SK-N-SH treated with all-trans-retinoic acid at 6 μM for 48 hours (cell line): ENCODE measurements at regions not wholly inside any gene's neighbourhood (a gene's known extent, or its start where the extent isn't known, plus 50 kb on each side); places are given as distances from the start of the nearest gene placed in this dataset.

Experiments
- ATAC-seq: fragments of 200-7000 bp; cut with Tn5 transposase; 3 replicates; pipeline ENCODE4 v1.9.1; 2020; ENCODE audit warnings: mild to moderate bottlenecking, moderate library complexity
- ARNTL ChIP-seq: fragments of 450-650 bp; formaldehyde crosslinking; IDR thresholded peaks from 2 replicates; pipeline ENCODE4 v1.5.0; 2020; ENCODE audit warnings: low read depth, mild to moderate bottlenecking, moderate library complexity, borderline replicate concordance
- CREB5 ChIP-seq: fragments of 250-450 bp; sonication (Bioruptor Pico); IDR thresholded peaks from 2 replicates; pipeline ENCODE4 v1.5.1; 2020; ENCODE audit warnings: low read depth, mild to moderate bottlenecking, moderate library complexity
- CSRNP3 ChIP-seq: fragments of 250-450 bp; sonication (Bioruptor Pico); IDR thresholded peaks from 2 replicates; pipeline ENCODE4 v1.5.1; 2021; ENCODE audit warnings: mild to moderate bottlenecking, moderate library complexity
- ESRRG ChIP-seq: fragments of 250-450 bp; sonication (Bioruptor Pico); IDR thresholded peaks from 2 replicates; pipeline ENCODE4 v1.6.1; 2021; ENCODE audit warnings: mild to moderate bottlenecking
- OSR1 ChIP-seq: fragments of 250-450 bp; sonication (Bioruptor Pico); IDR thresholded peaks from 2 replicates; pipeline ENCODE4 v1.8.0; 2022; ENCODE audit warnings: moderate library complexity, mild to moderate bottlenecking, inconsistent platforms
- PATZ1 ChIP-seq: fragments of 250-450 bp; sonication (Bioruptor Pico); IDR thresholded peaks from 2 replicates; pipeline ENCODE4 v1.8.0; 2020; ENCODE audit warnings: mild to moderate bottlenecking, moderate library complexity, borderline replicate concordance
- POU6F1 ChIP-seq: fragments of 250-450 bp; sonication (Bioruptor Pico); IDR thresholded peaks from 2 replicates; pipeline ENCODE4 v1.8.0; 2021; ENCODE audit warnings: low read depth, mild to moderate bottlenecking, moderate library complexity, borderline replicate concordance
- PPARA ChIP-seq: fragments of 250-450 bp; sonication (Bioruptor Pico); IDR thresholded peaks from 2 replicates; pipeline ENCODE4 v1.5.0; 2020; ENCODE audit warnings: mild to moderate bottlenecking, borderline replicate concordance
- RARB ChIP-seq: fragments of 250-450 bp; sonication (Bioruptor Pico); IDR thresholded peaks from 2 replicates; pipeline ENCODE4 v1.8.0; 2021; ENCODE audit warnings: mild to moderate bottlenecking, moderate library complexity
- SNAI2 ChIP-seq: fragments of 250-450 bp; sonication (Bioruptor Pico); IDR thresholded peaks from 2 replicates; pipeline ENCODE4 v1.5.0; 2020; ENCODE audit warnings: mild to moderate bottlenecking, moderate library complexity
- TSHZ2 ChIP-seq: fragments of 250-450 bp; sonication (Bioruptor Pico); IDR thresholded peaks from 2 replicates; pipeline ENCODE4 v1.5.0; 2020; ENCODE audit warnings: mild to moderate bottlenecking, moderate library complexity
- ZC3H10 ChIP-seq: fragments of 250-450 bp; sonication (Bioruptor Pico); IDR thresholded peaks from 2 replicates; pipeline ENCODE4 v1.5.1; 2021; ENCODE audit warnings: mild to moderate bottlenecking, moderate library complexity
- ZFP3 ChIP-seq: fragments of 250-450 bp; sonication (Bioruptor Pico); IDR thresholded peaks from 2 replicates; pipeline ENCODE4 v1.5.0; 2020; ENCODE audit warnings: mild to moderate bottlenecking, moderate library complexity
- ZFP30 ChIP-seq: fragments of 450-650 bp; formaldehyde crosslinking; IDR thresholded peaks from 2 replicates; pipeline ENCODE4 v1.5.0; 2022; ENCODE audit warnings: mild to moderate bottlenecking, moderate library complexity
- ZNF70 ChIP-seq: fragments of 450-650 bp; formaldehyde crosslinking; IDR thresholded peaks from 2 replicates; pipeline ENCODE4 v1.5.0; 2020; ENCODE audit warnings: mild to moderate bottlenecking, moderate library complexity
- ZNF8 ChIP-seq: fragments of 450-650 bp; formaldehyde crosslinking; IDR thresholded peaks from 2 replicates; pipeline ENCODE4 v1.5.0; 2020; ENCODE audit warnings: mild to moderate bottlenecking, moderate library complexity

GRCh38 chr1:168387781-168388760 is 107.4 kb downstream of the TBX19 start:
- no peak for TF ChIP-seq TSHZ2
- TF ChIP-seq ZC3H10 (CRISPR knock-in tag) = no peak
- TF ChIP-seq OSR1 (CRISPR knock-in tag) = no peak
- TF ChIP-seq ARNTL (CRISPR knock-in tag) = no peak
- no peak for TF ChIP-seq SNAI2 (CRISPR knock-in tag)

GRCh38 chr1:168386949-168387586 is 106.4 kb downstream of the TBX19 start:
- no peak for TF ChIP-seq POU6F1 (CRISPR knock-in tag)
- TF ChIP-seq PATZ1 = no peak
- TF ChIP-seq TSHZ2 = no peak
- TF ChIP-seq ZC3H10 (CRISPR knock-in tag) = no peak
- TF ChIP-seq OSR1 (CRISPR knock-in tag) = no peak
- no peak for TF ChIP-seq ZFP30 (CRISPR knock-in tag)
- peak; percentile 84 for ATAC-seq

More at GRCh38 chr1:168387781-168388760, 107.4 kb downstream of the TBX19 start:
- ATAC-seq = no peak

- no peak for ATAC-seq
- TF ChIP-seq ARNTL (CRISPR knock-in tag) (no peak), PPARA (no peak), CSRNP3 (CRISPR knock-in tag) (no peak), ZNF70 (CRISPR knock-in tag) (no peak), OSR1 (CRISPR knock-in tag) (no peak), CREB5 (CRISPR knock-in tag) (no peak), SNAI2 (CRISPR knock-in tag) (no peak), ZNF8 (CRISPR knock-in tag) (no peak), ZFP3 (CRISPR knock-in tag) (no peak), RARB (CRISPR knock-in tag) (no peak), ZFP30 (CRISPR knock-in tag) (no peak), ESRRG (CRISPR knock-in tag) (no peak)
Observed at GRCh38 chr1:168386492-168386891, 105.8 kb downstream of the TBX19 start.
